ENCODE measurements at regions not wholly inside any gene's neighbourhood (a gene's known extent, or its start where the extent isn't known, plus 50 kb on each side); places are given as distances from the start of the nearest gene placed in this dataset.

DNA sequence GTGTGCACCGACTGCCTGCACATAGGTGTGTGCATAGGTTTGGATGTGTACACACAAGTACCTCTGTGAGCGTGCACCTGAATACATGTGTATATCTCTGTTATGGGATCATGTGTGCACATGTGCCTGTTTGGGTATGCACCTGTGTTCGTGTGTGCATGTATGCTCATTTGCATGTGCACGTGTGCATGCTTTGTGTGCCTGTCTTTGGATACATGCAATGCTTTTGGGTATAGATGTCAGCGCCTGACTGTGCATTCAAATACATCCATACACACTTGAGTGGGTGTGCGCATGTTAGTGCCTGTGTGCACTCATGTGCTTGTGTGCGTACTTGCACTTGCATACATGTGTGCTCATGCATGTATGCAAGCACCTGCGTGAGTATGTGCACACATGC, 258.1 kb downstream of the IRX2 start:
- no peak for DNase-seq (ENCODE audit: low read depth in 2 of 2)

DNA sequence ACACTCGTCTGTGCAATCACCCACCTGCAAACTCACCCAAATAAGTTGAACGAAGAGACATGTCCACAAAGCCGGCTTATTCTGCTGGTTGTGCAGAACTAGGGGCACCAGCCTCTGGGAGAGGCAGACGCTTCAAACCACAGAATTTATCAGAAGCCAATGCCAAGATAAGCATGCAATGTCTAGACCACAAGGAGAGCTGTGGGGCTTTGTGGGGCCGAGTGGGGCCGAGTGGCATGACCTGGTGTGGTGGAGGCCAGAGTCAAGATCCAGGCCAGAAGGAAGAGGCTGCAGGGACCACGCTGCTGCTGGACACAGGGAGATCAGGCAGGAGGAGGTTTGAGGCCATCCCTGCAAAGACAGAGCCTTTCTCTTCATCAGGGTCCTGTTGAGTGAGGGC, 259.0 kb downstream of the IRX2 start:
- no peak for DNase-seq (ENCODE audit: low read depth in 2 of 2)

DNA sequence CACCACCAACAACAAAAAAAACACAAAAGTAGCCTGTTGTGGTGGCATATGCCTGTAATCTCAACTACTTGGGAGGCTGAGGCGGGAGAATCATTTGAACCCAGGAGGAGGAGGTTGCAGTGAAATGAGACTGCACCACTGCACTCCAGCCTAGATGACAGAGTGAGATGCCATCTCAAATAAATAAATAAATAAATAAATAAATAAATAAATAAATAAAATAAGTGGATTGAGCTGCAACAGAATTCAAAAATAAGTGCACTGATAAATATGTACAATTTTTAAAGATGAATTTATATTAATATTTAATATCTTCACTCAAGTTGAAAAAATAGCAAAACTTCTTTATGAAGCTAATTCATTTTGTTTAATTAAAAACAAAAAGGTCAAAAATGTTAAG, 259.6 kb downstream of the IRX2 start:
- no peak for DNase-seq (ENCODE audit: low read depth in 2 of 2)

DNA sequence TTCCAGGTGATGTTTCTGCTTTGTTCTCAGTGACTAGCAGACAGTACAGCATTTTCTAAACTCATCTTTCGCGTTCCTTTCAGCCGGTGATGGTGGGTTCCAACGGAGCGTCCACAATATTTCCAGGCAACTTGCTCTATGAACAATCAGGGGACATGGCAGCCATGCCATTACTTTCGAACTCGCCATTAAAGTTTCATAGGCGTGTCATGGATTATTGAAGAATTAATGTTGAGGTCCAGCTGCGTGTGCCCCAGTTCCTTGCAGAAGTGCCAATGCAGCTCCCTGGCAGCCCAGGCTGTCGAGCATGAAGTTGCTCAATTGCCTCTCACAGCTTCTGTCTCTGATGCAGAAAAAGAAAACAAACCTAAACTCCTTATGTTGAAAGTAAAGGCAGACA, 262.2 kb downstream of the IRX2 start:
- DNase-seq (ENCODE audit: low read depth in 2 of 2): no peak

DNA sequence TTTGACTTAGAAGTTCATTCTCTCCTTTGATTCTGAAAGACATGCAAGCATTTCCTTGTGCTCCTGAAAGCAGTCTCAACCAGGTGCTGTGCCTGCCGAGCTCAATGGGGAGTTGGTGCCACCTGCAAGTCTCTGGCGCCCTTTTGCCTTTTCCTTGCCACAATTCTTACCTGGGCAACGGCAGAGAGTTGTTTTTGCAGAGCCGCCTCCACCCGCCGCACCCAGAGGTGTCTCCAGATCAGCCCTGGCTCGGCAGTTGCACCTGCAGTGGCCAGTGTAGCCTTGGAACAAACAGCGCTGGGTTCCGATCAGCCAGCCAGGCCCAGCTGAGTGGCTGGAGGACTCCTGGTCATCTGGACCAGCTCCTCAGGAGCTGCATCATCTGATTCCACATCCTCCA, 262.9 kb downstream of the IRX2 start:
- DNase-seq (ENCODE audit: low read depth in 2 of 2): no peak

DNA sequence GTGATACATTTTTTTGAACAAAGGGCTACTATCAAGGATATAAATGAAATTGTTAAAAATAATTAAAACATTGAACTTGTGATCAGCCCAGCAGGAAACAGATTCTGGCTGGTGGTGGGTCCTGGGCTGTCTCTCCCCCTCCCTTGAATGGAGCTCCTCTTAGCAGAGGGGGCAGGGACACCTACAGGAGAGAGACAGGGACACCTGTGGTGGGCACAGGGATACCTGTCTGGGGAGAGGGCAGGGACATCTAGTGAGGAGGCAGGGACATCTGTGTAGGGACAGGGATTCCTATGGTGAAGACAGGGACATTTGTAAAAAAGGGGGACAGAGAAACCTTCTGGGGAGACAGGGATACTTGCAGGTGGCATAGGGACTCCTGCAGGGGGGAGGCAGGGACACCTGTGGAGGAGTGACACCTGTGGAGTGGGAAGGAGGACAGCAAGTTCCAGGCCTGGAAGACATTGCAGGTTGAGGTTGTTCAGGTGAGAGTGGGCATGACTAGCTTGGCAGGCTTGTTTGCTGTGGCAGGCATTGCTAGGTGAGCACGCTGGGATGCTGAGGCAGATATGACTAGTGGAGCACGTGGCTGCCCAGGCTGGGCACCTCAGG, 264.2 kb downstream of the IRX2 start:
- no peak for DNase-seq (ENCODE audit: low read depth in 2 of 2)

DNA sequence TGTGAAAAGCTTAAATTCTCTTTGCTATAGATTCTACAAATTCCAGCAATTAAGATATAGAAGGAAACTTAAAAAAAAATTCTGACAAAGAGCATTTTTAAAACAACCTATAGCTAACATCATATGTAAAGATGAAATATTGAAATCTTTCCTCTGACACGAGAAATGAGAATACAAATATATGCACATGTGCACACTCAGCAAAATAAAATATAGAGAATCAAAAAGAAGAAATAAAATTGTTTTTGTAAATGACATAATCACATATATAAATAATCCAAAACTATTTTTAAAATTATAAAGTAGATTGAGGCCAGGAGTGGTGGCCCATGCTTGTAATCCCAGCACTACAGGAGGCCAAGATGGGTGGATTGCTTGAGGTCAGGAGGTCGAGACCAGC, 265.1 kb downstream of the IRX2 start:
- no peak for DNase-seq (ENCODE audit: low read depth in 2 of 2)

DNA sequence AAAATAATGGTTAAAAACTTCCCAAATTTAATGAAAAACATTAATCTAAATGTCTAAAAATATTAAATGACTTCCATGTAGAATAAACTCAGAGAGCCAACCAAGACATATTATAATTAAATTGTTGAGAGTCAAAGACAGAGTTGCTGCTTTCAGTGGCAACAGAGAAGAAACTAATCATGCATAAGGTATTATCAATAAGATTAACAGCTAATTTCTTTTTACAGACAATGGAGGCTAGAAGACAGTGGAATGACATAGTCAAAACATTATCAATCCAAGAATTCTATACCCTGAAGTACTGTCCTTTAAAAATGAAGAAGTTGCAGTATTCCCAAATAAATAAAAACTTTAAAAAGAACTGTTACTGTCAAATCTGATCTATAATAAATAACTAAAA, 268.7 kb downstream of the IRX2 start:
- no peak for DNase-seq (ENCODE audit: low read depth in 2 of 2)

DNA sequence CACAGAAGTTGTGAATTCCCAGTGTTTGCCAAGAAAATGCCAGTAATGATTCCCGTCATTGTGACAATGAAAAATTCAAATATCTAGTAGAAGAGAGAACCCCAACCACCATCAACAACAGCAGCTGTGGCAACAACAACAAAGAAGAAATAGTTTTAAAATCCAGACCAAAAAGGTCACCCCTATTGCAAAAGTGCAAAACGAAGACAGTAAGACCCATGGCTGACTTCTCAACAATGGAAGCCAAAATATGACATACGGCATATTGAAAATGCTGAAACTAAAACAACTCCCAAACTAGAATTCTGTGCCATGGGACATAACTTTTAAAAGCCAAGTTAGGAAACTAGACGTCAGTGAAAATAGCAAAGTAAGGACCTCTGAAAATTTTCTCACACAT, 270.6 kb downstream of the IRX2 start:
- DNase-seq (ENCODE audit: low read depth in 2 of 2): no peak

DNA sequence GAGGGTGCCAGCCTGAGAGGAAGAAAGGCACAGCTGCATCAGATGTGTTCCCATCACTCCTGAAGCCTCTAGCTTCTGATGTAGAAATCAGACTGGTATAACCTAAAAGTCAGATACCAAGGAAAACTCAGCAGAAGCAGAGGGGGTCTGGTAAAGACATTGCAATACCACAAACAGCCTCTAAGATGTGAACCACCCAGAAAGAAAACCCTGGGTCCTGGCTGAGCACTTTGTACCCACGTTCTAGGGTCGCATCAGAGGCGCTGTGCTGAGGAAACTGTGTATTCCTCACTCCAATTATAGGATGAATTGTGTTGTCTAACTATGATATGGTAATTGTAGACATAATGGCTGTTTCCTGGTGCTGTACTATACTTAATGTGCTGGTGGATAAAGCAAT, 275.6 kb downstream of the IRX2 start:
- DNase-seq (ENCODE audit: low read depth in 2 of 2): no peak

DNA sequence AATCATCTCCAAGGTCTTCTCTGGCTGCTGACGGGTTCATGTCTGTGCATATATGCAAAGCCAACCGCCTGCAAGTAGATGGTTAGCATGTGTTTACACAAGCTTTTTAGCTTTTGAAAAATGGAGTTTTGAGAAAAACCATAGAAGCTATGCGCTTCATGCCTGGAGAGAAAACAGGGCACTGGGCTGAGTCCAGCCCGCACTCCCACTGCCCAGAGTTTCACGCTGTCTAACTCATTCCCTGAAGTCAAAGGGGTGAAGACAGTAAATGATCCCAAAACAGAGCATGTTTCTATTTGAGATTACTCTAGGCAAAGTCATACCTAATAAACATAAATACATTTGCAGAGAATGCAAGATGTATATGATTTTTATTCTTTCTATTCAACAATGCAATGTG, 278.8 kb downstream of the IRX2 start:
- DNase-seq (ENCODE audit: low read depth in 2 of 2): no peak

DNA sequence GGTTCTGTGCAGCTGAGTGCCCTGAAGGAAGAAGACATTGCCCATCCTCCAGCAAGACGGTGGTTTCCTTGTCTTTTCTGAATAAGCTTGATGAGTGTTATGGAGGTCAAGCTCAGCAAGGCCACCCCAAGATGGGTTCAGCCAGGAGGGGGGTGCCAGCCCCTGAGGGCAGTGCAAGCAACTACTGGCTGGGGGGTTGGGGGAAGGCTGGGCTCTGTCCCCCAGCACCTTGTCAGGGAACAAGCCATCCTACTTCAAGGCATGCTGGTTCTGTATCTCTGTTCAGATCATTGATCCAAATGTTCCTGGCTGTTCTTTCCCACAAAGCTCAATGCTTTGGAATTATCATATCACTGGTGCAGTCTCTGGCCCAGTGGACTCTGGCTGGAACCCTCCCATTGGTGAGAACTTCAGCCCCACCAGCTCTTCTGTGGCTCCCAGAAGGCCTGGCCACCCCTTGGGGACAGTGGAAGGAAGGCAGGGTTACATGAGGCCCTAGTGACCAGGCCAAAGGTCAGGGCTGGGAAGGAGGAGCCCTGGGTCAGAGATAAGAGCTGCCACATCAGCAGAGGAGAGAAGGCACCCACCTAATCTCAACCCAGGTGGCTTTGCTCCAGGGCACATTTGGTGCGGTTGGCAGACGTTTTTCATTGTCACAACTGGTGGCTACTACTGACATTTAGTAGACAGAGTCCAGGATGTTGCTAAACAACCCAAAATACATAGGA, 280.2 kb downstream of the IRX2 start:
- DNase-seq (ENCODE audit: low read depth in 2 of 2): no peak

DNA sequence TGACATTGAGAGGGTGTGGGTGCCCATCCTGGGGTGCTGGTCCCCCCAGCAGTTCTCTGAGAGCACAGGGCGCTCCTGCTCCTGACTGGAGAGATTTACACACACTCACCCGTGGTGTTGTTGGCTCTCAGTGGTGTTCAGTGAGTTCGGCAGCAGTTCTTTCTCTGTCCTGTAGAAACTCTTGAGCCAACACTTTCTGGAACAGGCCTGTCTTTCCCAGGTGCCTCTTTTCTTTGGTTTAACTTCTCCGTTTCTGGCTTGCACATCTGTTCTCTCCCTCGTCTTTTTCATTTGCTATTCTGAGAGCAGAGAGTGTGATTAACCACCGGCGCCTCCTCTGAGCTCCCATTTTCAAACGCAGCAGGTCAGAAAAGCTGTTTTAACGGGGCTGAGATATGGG, 284.5 kb downstream of the IRX2 start:
- DNase-seq (ENCODE audit: low read depth in 2 of 2): no peak

DNA sequence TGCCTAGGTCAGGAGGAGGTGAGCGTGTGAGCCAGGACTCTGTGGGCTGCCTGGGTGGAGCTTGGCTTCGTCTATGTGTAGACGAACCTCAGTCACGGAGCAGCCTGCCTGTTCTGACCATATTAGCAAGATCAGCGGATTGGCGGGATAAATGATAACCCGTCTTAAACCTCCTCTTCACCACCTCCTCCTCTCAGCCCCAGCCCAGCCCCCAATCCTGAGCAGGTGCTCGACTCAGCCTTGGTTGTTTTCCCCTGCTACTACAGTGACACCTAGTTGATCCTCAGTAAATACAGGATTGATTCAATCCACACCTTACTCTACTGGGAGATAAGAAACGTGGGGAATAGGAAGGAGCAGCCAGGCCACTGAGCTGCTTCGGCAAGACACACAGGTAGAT, 286.1 kb downstream of the IRX2 start:
- no peak for DNase-seq (ENCODE audit: low read depth in 2 of 2)

DNA sequence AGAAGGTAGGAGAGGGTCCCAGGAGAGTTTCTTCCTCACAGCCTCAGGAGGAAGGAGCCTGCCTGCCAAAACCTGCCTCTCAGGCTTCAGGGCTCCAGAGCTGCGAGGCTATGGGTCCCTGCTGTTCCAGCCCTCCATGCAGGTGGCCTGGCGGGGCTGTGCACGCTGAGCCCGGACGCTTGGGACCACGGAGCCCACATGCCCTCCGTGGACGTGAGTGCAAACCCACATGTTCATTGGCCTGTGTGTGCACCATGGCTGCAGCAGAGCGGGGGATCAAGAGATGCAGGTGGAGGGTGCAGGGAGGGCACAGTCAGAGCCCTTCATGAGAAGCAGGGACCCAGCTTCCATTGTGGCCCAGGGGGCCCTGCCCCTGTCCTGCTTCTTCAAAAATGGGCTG, 287.3 kb downstream of the IRX2 start:
- DNase-seq (ENCODE audit: low read depth in 2 of 2): no peak

DNA sequence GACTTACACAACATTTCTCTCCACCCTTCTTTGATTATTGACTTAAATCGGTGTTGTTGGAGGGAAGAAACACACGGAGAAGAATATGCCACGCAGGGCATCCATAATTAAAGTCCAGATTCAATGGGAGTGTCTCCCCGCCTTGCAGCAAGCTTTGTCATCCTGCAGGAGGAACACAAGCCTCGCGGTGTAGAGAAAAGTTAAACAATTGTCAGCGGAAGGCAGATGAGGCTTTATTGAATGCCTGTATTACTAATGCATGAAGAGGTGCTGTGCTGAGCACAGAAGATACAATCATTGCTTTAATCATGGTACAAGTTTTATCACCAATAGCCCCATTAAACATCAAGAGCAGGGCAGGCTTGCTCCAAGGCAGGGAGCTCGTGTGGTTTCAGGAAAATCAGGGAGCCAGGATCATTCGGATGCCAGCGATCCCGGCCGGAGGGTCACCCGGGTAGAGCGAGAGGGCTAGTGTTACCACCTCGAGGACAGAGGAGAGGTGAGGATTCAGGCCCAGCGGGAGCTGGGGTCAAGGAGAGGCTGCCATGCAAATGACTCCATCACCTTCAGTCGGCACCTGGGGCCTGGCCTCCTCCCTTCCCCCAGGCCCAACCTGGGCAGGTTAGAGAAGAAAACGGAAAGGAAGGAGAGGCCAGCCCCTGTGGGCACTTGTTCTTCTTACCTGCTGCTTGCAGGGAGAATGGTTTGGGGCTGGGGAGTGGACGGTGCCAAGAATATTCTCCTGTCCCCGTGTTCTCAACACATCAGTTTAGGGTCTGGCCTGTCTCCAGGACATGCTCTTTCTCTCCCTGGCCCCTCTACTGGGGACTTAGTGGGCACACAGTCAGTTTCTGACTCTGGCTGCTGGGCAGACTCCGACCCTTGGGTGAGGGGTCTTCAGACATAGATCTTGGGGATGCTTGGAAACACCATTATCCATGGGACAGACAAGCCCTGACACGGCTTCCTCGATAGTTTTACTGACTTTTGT, 289.5 kb downstream of the IRX2 start:
- no peak for DNase-seq (ENCODE audit: low read depth in 2 of 2)

DNA sequence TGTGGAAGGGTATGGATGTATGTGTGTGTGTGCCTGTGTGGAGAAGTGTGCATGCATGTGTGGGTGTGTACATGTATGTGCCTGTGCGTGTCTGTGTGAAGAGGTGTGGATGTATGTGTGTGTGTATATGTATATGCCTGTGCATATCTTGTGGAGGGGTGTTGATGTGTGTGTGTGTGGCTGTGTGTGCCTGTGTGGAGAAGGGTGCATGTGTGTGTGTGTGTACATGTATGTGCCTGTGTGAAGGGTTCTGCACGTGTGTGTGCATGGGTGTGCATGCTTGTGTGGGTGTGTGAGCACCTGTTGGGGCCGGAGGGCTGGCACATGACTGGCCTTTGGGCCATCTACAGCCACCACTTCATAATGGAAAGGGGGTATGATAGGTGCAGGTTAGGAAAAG, 291.4 kb downstream of the IRX2 start:
- no peak for DNase-seq (ENCODE audit: low read depth in 2 of 2)

DNA sequence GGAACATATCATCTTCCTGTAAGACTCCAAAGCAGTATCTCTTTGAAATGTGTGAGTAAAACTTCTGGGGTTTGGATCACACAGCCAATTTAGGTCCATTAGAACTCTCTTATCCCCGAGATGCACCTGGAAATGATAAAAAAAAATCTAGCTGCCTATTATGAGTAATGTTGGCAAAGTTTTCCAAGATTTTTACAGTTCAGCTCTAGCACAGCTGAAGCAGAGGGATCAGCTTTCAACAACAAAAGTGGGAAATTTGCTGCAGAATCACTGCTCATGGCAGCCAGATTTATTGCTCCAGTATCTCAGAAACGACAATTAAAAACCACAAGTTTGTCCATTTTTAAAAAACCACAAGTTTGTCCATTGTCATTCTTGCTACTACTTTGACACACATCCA, 292.2 kb downstream of the IRX2 start:
- no peak for DNase-seq (ENCODE audit: low read depth in 2 of 2)

DNA sequence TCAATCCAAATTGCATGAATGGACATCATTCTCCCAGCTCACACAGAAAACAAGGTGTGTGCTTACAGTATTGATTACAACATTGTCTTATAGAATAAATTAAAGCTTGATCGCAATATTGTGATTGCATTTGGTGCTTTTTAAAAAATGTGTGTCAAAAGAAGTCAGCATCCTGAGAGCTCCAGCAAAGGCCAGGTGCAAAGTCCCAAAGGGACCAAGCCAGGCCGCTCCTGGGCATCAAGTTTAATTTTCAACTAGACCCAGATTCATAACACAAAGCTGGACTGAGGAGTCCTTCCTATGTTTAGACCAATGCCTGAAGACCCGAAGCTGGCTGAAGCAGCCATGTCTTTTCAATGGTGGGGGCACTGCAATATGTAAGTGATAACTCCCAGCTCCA, 295.6 kb downstream of the IRX2 start:
- no peak for DNase-seq (ENCODE audit: low read depth in 2 of 2)

DNA sequence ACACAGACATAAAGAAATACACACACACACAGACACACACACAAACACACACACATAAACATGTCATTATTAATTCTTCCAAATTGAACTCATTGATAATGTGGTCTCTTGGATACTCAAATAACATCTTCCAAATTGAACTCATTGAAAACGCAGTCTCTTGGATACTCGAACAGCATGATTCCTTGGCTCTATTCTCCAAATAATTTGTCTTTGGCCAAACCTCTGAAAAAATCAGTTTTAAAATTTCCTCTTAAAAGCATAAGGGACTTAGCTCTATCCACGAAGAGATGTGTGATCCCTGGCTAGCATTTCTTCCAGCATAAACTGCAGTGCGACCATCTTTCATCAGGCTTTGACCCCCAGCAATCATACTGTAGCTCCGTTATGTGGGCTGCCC, 296.6 kb downstream of the IRX2 start:
- DNase-seq (ENCODE audit: low read depth in 2 of 2): no peak

DNA sequence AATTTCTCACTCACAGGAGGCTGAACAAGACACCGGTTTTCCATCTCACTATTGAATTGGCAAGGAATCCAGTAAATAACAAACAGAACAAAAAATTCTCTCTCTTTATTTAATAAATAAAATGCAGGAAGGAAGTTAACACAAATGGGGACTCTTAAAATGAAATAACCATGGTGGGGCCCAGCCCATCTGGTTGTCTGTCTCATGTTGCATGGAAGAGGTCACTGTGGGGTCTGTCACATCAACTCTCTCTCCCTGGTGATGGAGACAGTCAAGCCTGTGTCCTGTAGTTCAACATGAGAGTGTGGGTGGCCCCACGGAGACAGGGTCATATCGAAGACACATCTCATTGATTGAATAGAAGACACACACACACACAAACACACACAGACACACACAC, 297.7 kb downstream of the IRX2 start:
- DNase-seq (ENCODE audit: low read depth in 2 of 2): no peak

DNA sequence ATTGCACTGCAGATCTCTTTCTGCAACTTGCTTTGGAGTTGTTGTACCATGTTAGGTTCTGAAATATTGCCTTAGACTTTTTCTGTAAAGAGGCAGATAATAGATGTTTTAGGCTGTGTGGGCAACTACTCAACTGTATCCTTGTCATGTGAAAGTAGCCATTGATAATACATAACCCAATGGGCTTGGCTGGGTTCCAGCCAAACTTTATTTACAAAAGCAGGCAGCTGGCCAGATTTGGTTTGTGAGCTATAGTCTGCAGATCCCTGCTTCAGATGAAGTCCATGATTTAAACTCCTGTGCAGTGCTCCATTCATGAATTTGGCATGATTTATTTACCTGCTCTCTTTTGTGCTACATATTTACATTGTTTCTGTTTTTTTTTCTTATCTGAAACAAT, 300.4 kb downstream of the IRX2 start:
- no peak for DNase-seq (ENCODE audit: low read depth in 2 of 2)
